ENCODE measurements at regions not wholly inside any gene's neighbourhood (a gene's known extent, or its start where the extent isn't known, plus 50 kb on each side); places are given as distances from the start of the nearest gene placed in this dataset.
"Not testable (repeated sequence)": the region's sequence is repeated elsewhere in the genome, so short reads cannot be mapped to it uniquely, and the experiment has no call there.

GRCh38 chr4:72942565-72942964, 127.0 kb downstream of the COX18 start:
- DNase-seq (ENCODE audit: low read depth in 2 of 2) = peak in 1 of 2 donors; percentile 7

- no peak for DNase-seq (ENCODE audit: low read depth in 2 of 2)
These were observed 131.0 kb downstream of the COX18 start for GRCh38 chr4:72938516-72938915.

GRCh38 chr4:72935462-72935861, 134.1 kb downstream of the COX18 start:
- no peak for DNase-seq (ENCODE audit: low read depth in 2 of 2)

- no peak for DNase-seq (ENCODE audit: low read depth in 2 of 2)
These were observed 136.5 kb downstream of the COX18 start for GRCh38 chr4:72933029-72933428.

- no peak for DNase-seq (ENCODE audit: low read depth in 2 of 2)
These were observed 138.2 kb downstream of the COX18 start for GRCh38 chr4:72931346-72931745.

- not testable (repeated sequence) for DNase-seq (ENCODE audit: low read depth in 2 of 2)
These were observed 139.8 kb downstream of the COX18 start for GRCh38 chr4:72929596-72930274.

- DNase-seq (ENCODE audit: low read depth in 2 of 2) = no peak
These were observed 144.7 kb downstream of the COX18 start for GRCh38 chr4:72924814-72925213.

GRCh38 chr4:72919937-72920336, 149.6 kb downstream of the COX18 start:
- no peak for DNase-seq (ENCODE audit: low read depth in 2 of 2)

- DNase-seq (ENCODE audit: low read depth in 2 of 2) = no peak
These were observed 150.1 kb downstream of the COX18 start for GRCh38 chr4:72919464-72919863.

- DNase-seq (ENCODE audit: low read depth in 2 of 2) = no peak
These were observed 151.2 kb downstream of the COX18 start for GRCh38 chr4:72918362-72918761.

GRCh38 chr4:72911316-72911715, 158.2 kb downstream of the COX18 start:
- no peak for DNase-seq (ENCODE audit: low read depth in 2 of 2)

GRCh38 chr4:72909461-72909860, 160.1 kb downstream of the COX18 start:
- DNase-seq (ENCODE audit: low read depth in 2 of 2) = no peak

GRCh38 chr4:72902354-72902753, 167.2 kb downstream of the COX18 start:
- DNase-seq (ENCODE audit: low read depth in 2 of 2) = no peak

- no peak for DNase-seq (ENCODE audit: low read depth in 2 of 2)
These were observed 168.0 kb downstream of the COX18 start for GRCh38 chr4:72901553-72901952.

- no peak for DNase-seq (ENCODE audit: low read depth in 2 of 2)
These were observed 168.6 kb downstream of the COX18 start for GRCh38 chr4:72900952-72901351.

- DNase-seq (ENCODE audit: low read depth in 2 of 2) = no peak
These were observed 169.9 kb downstream of the COX18 start for GRCh38 chr4:72899621-72900020.

GRCh38 chr4:72899214-72899613, 170.3 kb downstream of the COX18 start:
- peak in 1 of 2 donors; percentile 36 for DNase-seq (ENCODE audit: low read depth in 2 of 2)

- DNase-seq (ENCODE audit: low read depth in 2 of 2) = peak in 1 of 2 donors; percentile 42
These were observed 173.0 kb downstream of the COX18 start for GRCh38 chr4:72896515-72896914.

- DNase-seq (ENCODE audit: low read depth in 2 of 2) = no peak
These were observed 174.1 kb downstream of the COX18 start for GRCh38 chr4:72895408-72895807.

GRCh38 chr4:72893354-72894066, 176.0 kb downstream of the COX18 start:
- no peak for DNase-seq (ENCODE audit: low read depth in 2 of 2)

GRCh38 chr4:72888331-72888730, 181.2 kb downstream of the COX18 start:
- DNase-seq (ENCODE audit: low read depth in 2 of 2) = no peak

GRCh38 chr4:72887152-72887551, 182.4 kb downstream of the COX18 start:
- no peak for DNase-seq (ENCODE audit: low read depth in 2 of 2)

GRCh38 chr4:72886602-72887001, 182.9 kb downstream of the COX18 start:
- peak in 1 of 2 donors; percentile 6 for DNase-seq (ENCODE audit: low read depth in 2 of 2)
